HCT116 (cell line): ENCODE measurements at regions not wholly inside any gene's neighbourhood (a gene's known extent, or its start where the extent isn't known, plus 50 kb on each side); places are given as distances from the start of the nearest gene placed in this dataset.

Experiments
- CTCF ChIP-seq, 3 experiments: fragments of 200-600 bp in 1 of 3; sonication (generic) in 1 of 3; IDR thresholded peaks in 2 of 3; conservative IDR thresholded peaks in 1 of 3; 2 replicates each; pipeline ENCODE4 v1.5.1; 2012 to 2017; ENCODE audit warnings: low read depth in 2 of 3, low read length in 2 of 3, antibody characterized with exemption in 1 of 3, borderline replicate concordance in 1 of 3, control low read depth in 1 of 3, mild to moderate bottlenecking in 1 of 3, mixed read lengths in 1 of 3, mixed run types in 1 of 3, moderate library complexity in 1 of 3; ENCODE audit not compliant: insufficient read depth in 1 of 3
- REST ChIP-seq: IDR thresholded peaks from 2 replicates; pipeline ENCODE4 v1.6.1; 2012; ENCODE audit warnings: low read depth

GRCh38 chr16:85252014-85252413 is 139.7 kb upstream of the CIBAR2 start:
- no peak for TF ChIP-seq REST
- TF ChIP-seq CTCF (IDR thresholded peaks at IDR 0.05 in 2 of 3, conservative IDR thresholded peaks at IDR 0.05 in 1 of 3; ENCODE audit: borderline replicate concordance in 1 of 3, insufficient read depth in 1 of 3, low read depth in 2 of 3, low read length in 2 of 3): no peak
